ENCODE measurements at regions not wholly inside any gene's neighbourhood (a gene's known extent, or its start where the extent isn't known, plus 50 kb on each side); places are given as distances from the start of the nearest gene placed in this dataset.
"Not testable (repeated sequence)": the region's sequence is repeated elsewhere in the genome, so short reads cannot be mapped to it uniquely, and the experiment has no call there.

GRCh38 chr6:155534678-155535077, 79.0 kb upstream of the NOX3 start:
- POLR2A ChIA-PET (ENCODE audit: low non-redundant PET): interaction anchor here (0.6 kb wide), 1 partner anchor 169 kb away, joined by 3 read pairs; no protein-coding TSS in a partner anchor
- no peak overlapping the region for H3K27ac ChIP-seq
- DNase-seq (ENCODE audit: low spot score): no peak
- TF ChIP-seq CTCF (conservative IDR thresholded peaks at IDR 0.05; ENCODE audit: low read depth): no peak
- CTCF ChIA-PET: interaction anchor here (0.7 kb wide), 1 partner anchor 47 kb away, joined by 4 read pairs; no protein-coding TSS in a partner anchor

GRCh38 chr6:155530219-155530834, 74.7 kb upstream of the NOX3 start:
- ChIA-PET CTCF (no interaction called here), POLR2A (ENCODE audit: low non-redundant PET) (no interaction called here)
- H3K27ac ChIP-seq: no peak overlapping the region
- peak; percentile 18 for DNase-seq (ENCODE audit: low spot score)
- TF ChIP-seq CTCF (conservative IDR thresholded peaks at IDR 0.05; ENCODE audit: low read depth): peak; percentile 71

GRCh38 chr6:155529814-155530213, 74.2 kb upstream of the NOX3 start:
- POLR2A ChIA-PET (ENCODE audit: low non-redundant PET); DNase-seq (ENCODE audit: low spot score): not testable (repeated sequence)
- CTCF ChIA-PET: interaction anchor here (0.6 kb wide), 2 partner anchors 206 to 1131 kb away, joined by 7 to 8 read pairs; no protein-coding TSS in a partner anchor
- peak overlapping the region; percentile 49; the same call in 1 of the 2 replicates for H3K27ac ChIP-seq

GRCh38 chr6:155528982-155529453, 73.4 kb upstream of the NOX3 start:
- no peak for TF ChIP-seq CTCF (conservative IDR thresholded peaks at IDR 0.05; ENCODE audit: low read depth)
- POLR2A ChIA-PET (ENCODE audit: low non-redundant PET): interaction anchor here (0.5 kb wide), 1 partner anchor 169 kb away, joined by 3 read pairs; no protein-coding TSS in a partner anchor
- CTCF ChIA-PET: interaction anchor here (0.6 kb wide), 1 partner anchor 1130 kb away, joined by 8 read pairs; no protein-coding TSS in a partner anchor
- peak; percentile 52 for DNase-seq (ENCODE audit: low spot score)
- no peak overlapping the region for H3K27ac ChIP-seq

GRCh38 chr6:155528335-155528734, 72.7 kb upstream of the NOX3 start:
- ChIA-PET POLR2A (ENCODE audit: low non-redundant PET) (no interaction called here), CTCF (no interaction called here)
- no peak for DNase-seq (ENCODE audit: low spot score)
- no peak overlapping the region for H3K27ac ChIP-seq
- no peak for TF ChIP-seq CTCF (conservative IDR thresholded peaks at IDR 0.05; ENCODE audit: low read depth)

- CTCF ChIA-PET: no interaction called here
Observed at GRCh38 chr6:155527443-155527842, 71.8 kb upstream of the NOX3 start.

More at GRCh38 chr6:155527443-155527842, 71.8 kb upstream of the NOX3 start:
- POLR2A ChIA-PET (ENCODE audit: low non-redundant PET): no interaction called here
- TF ChIP-seq CTCF (conservative IDR thresholded peaks at IDR 0.05; ENCODE audit: low read depth): no peak
- DNase-seq (ENCODE audit: low spot score): no peak
- no peak overlapping the region for H3K27ac ChIP-seq

Measured in RWPE1 (cell line).